Activated CD8-positive, alpha-beta memory T cell treated with anti-CD3 and anti-CD28 coated beads, Interleukin-2, amount 10 ng/mL, durations not matched to agents 7 days and 5 days (primary cell): ENCODE measurements at regions not wholly inside any gene's neighbourhood (a gene's known extent, or its start where the extent isn't known, plus 50 kb on each side); places are given as distances from the start of the nearest gene placed in this dataset.

Source experiments
- ATAC-seq: fragments of 150-1000 bp; cut with Tn5 transposase; one replicate; pipeline ENCODE4 v1.10.0; 2021; ENCODE audit warnings: moderate library complexity
- CTCF ChIA-PET: fragments of 350-600 bp; sonication (Branson Sonifier 250); formaldehyde crosslinking; loops from one replicate; lab custom pipeline; 2021; ENCODE audit warnings: antibody characterized with exemption; lab: Charles Lee
- DNase-seq: peaks from one replicate; pipeline ENCODE4 v3.0.0-alpha.2; 2020
- H3K27ac Mint-ChIP-seq: one replicate; pipeline ENCODE4 v1.8.0; 2021; ENCODE audit warnings: mild to moderate bottlenecking, mixed read lengths
- H3K27me3 Mint-ChIP-seq: one replicate; pipeline ENCODE4 v1.8.0; 2021; ENCODE audit warnings: mixed read lengths
- H3K36me3 Mint-ChIP-seq: one replicate; pipeline ENCODE4 v1.8.0; 2021; ENCODE audit warnings: mild to moderate bottlenecking, mixed read lengths
- H3K4me1 Mint-ChIP-seq: one replicate; pipeline ENCODE4 v1.8.0; 2021; ENCODE audit warnings: mixed read lengths
- H3K4me3 Mint-ChIP-seq: one replicate; pipeline ENCODE4 v1.8.0; 2021; ENCODE audit warnings: mild to moderate bottlenecking, moderate library complexity, mixed read lengths
- H3K9me3 Mint-ChIP-seq: one replicate; pipeline ENCODE4 v1.8.0; 2022; ENCODE audit warnings: low read depth, mixed read lengths

GRCh38 chr3:177739461-177739860 is 542.2 kb upstream of the TBL1XR1 start:
- Mint-ChIP-seq H3K9me3 (no peaks in the 10 kb centered on the region), H3K27ac (no peak overlapping the region), H3K36me3 (no peaks in the 10 kb centered on the region), H3K4me3 (no peak overlapping the region), H3K4me1 (no peaks in the 10 kb centered on the region), H3K27me3 (no peaks in the 10 kb centered on the region)
- no peak for DNase-seq
- CTCF ChIA-PET, result no interaction called here
- ATAC-seq, result no peak

- H3K9me3 Mint-ChIP-seq, result no peaks in the 10 kb centered on the region
- no peaks in the 10 kb centered on the region for H3K36me3 Mint-ChIP-seq
- H3K4me3 Mint-ChIP-seq, result no peak overlapping the region
- no peak overlapping the region for H3K27ac Mint-ChIP-seq
- no peaks in the 10 kb centered on the region for H3K27me3 Mint-ChIP-seq
- ATAC-seq (no peak), DNase-seq (no peak)
- CTCF ChIA-PET, result no interaction called here
- H3K4me1 Mint-ChIP-seq, result no peaks in the 10 kb centered on the region
These were observed 543.0 kb upstream of the TBL1XR1 start for GRCh38 chr3:177740254-177740653.

- DNase-seq (no peak), ATAC-seq (no peak)
- H3K27ac Mint-ChIP-seq, result no peak overlapping the region
- no peaks in the 10 kb centered on the region for H3K27me3 Mint-ChIP-seq
- CTCF ChIA-PET, result interaction anchor here (1.1 kb wide), 1 partner anchor 10 kb away, joined by 3 read pairs; no protein-coding TSS in a partner anchor
- H3K9me3 Mint-ChIP-seq, result no peaks in the 10 kb centered on the region
- H3K4me1 Mint-ChIP-seq, result no peaks in the 10 kb centered on the region
- no peak overlapping the region for H3K4me3 Mint-ChIP-seq
- H3K36me3 Mint-ChIP-seq, result no peaks in the 10 kb centered on the region
These were observed 545.0 kb upstream of the TBL1XR1 start for GRCh38 chr3:177742273-177742672.

GRCh38 chr3:177743173-177743890 is 546.0 kb upstream of the TBL1XR1 start:
- H3K4me1 Mint-ChIP-seq, result no peaks in the 10 kb centered on the region
- no peak overlapping the region for H3K27ac Mint-ChIP-seq
- H3K27me3 Mint-ChIP-seq, result no peaks in the 10 kb centered on the region
- CTCF ChIA-PET, result interaction anchor here (1.1 kb wide), 1 partner anchor 11 kb away, joined by 3 read pairs; no protein-coding TSS in a partner anchor
- no peaks in the 10 kb centered on the region for H3K36me3 Mint-ChIP-seq
- ATAC-seq, result no peak
- DNase-seq, result no peak
- H3K4me3 Mint-ChIP-seq, result no peak overlapping the region
- no peaks in the 10 kb centered on the region for H3K9me3 Mint-ChIP-seq

GRCh38 chr3:177744873-177745606 is 547.8 kb upstream of the TBL1XR1 start:
- Mint-ChIP-seq H3K27me3 (no peaks in the 10 kb centered on the region), H3K4me3 (no peak overlapping the region), H3K36me3 (no peaks in the 10 kb centered on the region), H3K4me1 (no peaks in the 10 kb centered on the region), H3K9me3 (no peaks in the 10 kb centered on the region), H3K27ac (no peak overlapping the region)
- CTCF ChIA-PET, result no interaction called here
- ATAC-seq (no peak), DNase-seq (no peak)

- no peak overlapping the region for H3K27ac Mint-ChIP-seq
- no peaks in the 10 kb centered on the region for H3K9me3 Mint-ChIP-seq
- no peaks in the 10 kb centered on the region for H3K36me3 Mint-ChIP-seq
- no peaks in the 10 kb centered on the region for H3K4me1 Mint-ChIP-seq
- DNase-seq, result no peak
- CTCF ChIA-PET, result no interaction called here
- no peak overlapping the region for H3K4me3 Mint-ChIP-seq
- H3K27me3 Mint-ChIP-seq, result no peaks in the 10 kb centered on the region
- no peak for ATAC-seq
These were observed 548.3 kb upstream of the TBL1XR1 start for GRCh38 chr3:177745607-177746005.

- ATAC-seq (no peak), DNase-seq (no peak)
- CTCF ChIA-PET, result interaction anchor here (1.1 kb wide), 1 partner anchor 14 kb away, joined by 3 read pairs; no protein-coding TSS in a partner anchor
- H3K36me3 Mint-ChIP-seq, result no peaks in the 10 kb centered on the region
- no peak overlapping the region for H3K4me3 Mint-ChIP-seq
- H3K27me3 Mint-ChIP-seq, result no peaks in the 10 kb centered on the region
- H3K4me1 Mint-ChIP-seq, result no peaks in the 10 kb centered on the region
- H3K27ac Mint-ChIP-seq, result no peak overlapping the region
- H3K9me3 Mint-ChIP-seq, result no peaks in the 10 kb centered on the region
These were observed 549.2 kb upstream of the TBL1XR1 start for GRCh38 chr3:177746337-177746933.

GRCh38 chr3:177749836-177750235 is 552.6 kb upstream of the TBL1XR1 start:
- Mint-ChIP-seq H3K27me3 (no peaks in the 10 kb centered on the region), H3K36me3 (no peaks in the 10 kb centered on the region), H3K9me3 (no peaks in the 10 kb centered on the region), H3K4me1 (no peaks in the 10 kb centered on the region), H3K4me3 (no peak overlapping the region), H3K27ac (no peak overlapping the region)
- CTCF ChIA-PET, result no interaction called here
- DNase-seq (no peak), ATAC-seq (no peak)

GRCh38 chr3:177750436-177750835 is 553.2 kb upstream of the TBL1XR1 start:
- ATAC-seq (no peak), DNase-seq (no peak)
- Mint-ChIP-seq H3K27ac (no peak overlapping the region), H3K4me3 (no peak overlapping the region), H3K4me1 (no peaks in the 10 kb centered on the region), H3K27me3 (no peaks in the 10 kb centered on the region), H3K9me3 (no peaks in the 10 kb centered on the region), H3K36me3 (no peaks in the 10 kb centered on the region)
- CTCF ChIA-PET, result interaction anchor here (1.5 kb wide), 1 partner anchor 11 kb away, joined by 3 read pairs; no protein-coding TSS in a partner anchor

GRCh38 chr3:177751770-177752169 is 554.5 kb upstream of the TBL1XR1 start:
- H3K27me3 Mint-ChIP-seq, result no peaks in the 10 kb centered on the region
- H3K4me1 Mint-ChIP-seq, result no peaks in the 10 kb centered on the region
- peaks cover 3% of the 10 kb centered on the region for H3K36me3 Mint-ChIP-seq
- H3K27ac Mint-ChIP-seq, result no peak overlapping the region
- no peak for ATAC-seq
- H3K4me3 Mint-ChIP-seq, result no peak overlapping the region
- no peak for DNase-seq
- no peaks in the 10 kb centered on the region for H3K9me3 Mint-ChIP-seq
- CTCF ChIA-PET, result interaction anchor here (1.5 kb wide), 1 partner anchor 9 kb away, joined by 3 read pairs; no protein-coding TSS in a partner anchor

GRCh38 chr3:177752831-177753230 is 555.5 kb upstream of the TBL1XR1 start:
- CTCF ChIA-PET, result interaction anchor here (0.8 kb wide), 1 partner anchor 10 kb away, joined by 3 read pairs; no protein-coding TSS in a partner anchor
- ATAC-seq (no peak), DNase-seq (no peak)
- Mint-ChIP-seq H3K9me3 (no peaks in the 10 kb centered on the region), H3K27me3 (no peaks in the 10 kb centered on the region), H3K4me3 (no peak overlapping the region), H3K27ac (no peak overlapping the region), H3K4me1 (no peaks in the 10 kb centered on the region), H3K36me3 (peaks cover 4% of the 10 kb centered on the region)

GRCh38 chr3:177753451-177754155 is 556.3 kb upstream of the TBL1XR1 start:
- Mint-ChIP-seq H3K27ac (no peak overlapping the region), H3K36me3 (peaks cover 4% of the 10 kb centered on the region), H3K27me3 (no peaks in the 10 kb centered on the region), H3K4me3 (no peak overlapping the region), H3K4me1 (no peaks in the 10 kb centered on the region), H3K9me3 (no peaks in the 10 kb centered on the region)
- CTCF ChIA-PET, result interaction anchor here (0.8 kb wide), 1 partner anchor 9 kb away, joined by 3 read pairs; no protein-coding TSS in a partner anchor
- ATAC-seq (no peak), DNase-seq (no peak)

GRCh38 chr3:177754508-177754921 is 557.2 kb upstream of the TBL1XR1 start:
- no peak overlapping the region for H3K4me3 Mint-ChIP-seq

More at GRCh38 chr3:177754508-177754921, 557.2 kb upstream of the TBL1XR1 start:
- Mint-ChIP-seq H3K9me3 (no peaks in the 10 kb centered on the region), H3K27ac (no peak overlapping the region), H3K27me3 (no peaks in the 10 kb centered on the region), H3K4me1 (no peaks in the 10 kb centered on the region), H3K36me3 (peaks cover 4% of the 10 kb centered on the region)
- DNase-seq (no peak), ATAC-seq (no peak)
- CTCF ChIA-PET, result no interaction called here
